ENCODE measurements at regions not wholly inside any gene's neighbourhood (a gene's known extent, or its start where the extent isn't known, plus 50 kb on each side); places are given as distances from the start of the nearest gene placed in this dataset.

GRCh38 chr13:109416001-109416400, 370.4 kb downstream of the IRS2 start:
- ATAC-seq (ENCODE audit: low read depth) (no peak), DNase-seq (no peak)
- TF ChIP-seq FOS (IDR thresholded peaks at IDR 0.05; ENCODE audit: low read depth, low read length): no peak
- TF ChIP-seq RFX5 (IDR thresholded peaks at IDR 0.05; ENCODE audit: low read depth, low read length): no peak
- no peak for TF ChIP-seq MXI1 (IDR thresholded peaks at IDR 0.05; ENCODE audit: borderline replicate concordance, low read depth, low read length)
- TF ChIP-seq, protein P1, sequence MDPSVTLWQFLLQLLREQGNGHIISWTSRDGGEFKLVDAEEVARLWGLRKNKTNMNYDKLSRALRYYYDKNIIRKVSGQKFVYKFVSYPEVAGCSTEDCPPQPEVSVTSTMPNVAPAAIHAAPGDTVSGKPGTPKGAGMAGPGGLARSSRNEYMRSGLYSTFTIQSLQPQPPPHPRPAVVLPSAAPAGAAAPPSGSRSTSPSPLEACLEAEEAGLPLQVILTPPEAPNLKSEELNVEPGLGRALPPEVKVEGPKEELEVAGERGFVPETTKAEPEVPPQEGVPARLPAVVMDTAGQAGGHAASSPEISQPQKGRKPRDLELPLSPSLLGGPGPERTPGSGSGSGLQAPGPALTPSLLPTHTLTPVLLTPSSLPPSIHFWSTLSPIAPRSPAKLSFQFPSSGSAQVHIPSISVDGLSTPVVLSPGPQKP (IDR thresholded peaks at IDR 0.05; ENCODE audit: borderline replicate concordance, low read depth, low read length): no peak
- TF ChIP-seq RCOR1 (IDR thresholded peaks at IDR 0.05; ENCODE audit: insufficient replicate concordance, low read length): no peak
- TF ChIP-seq POLR2A (IDR thresholded peaks at IDR 0.05; ENCODE audit: low read depth, low read length): no peak
- no peak for TF ChIP-seq USF2 (IDR thresholded peaks at IDR 0.05; ENCODE audit: low read depth, low read length)
- no peak for TF ChIP-seq RAD21 (IDR thresholded peaks at IDR 0.05; ENCODE audit: low read length)
- no peak for TF ChIP-seq CHD1 (IDR thresholded peaks at IDR 0.05; ENCODE audit: low read depth, low read length)
- no peak for TF ChIP-seq NFE2L2 (IDR thresholded peaks at IDR 0.05; ENCODE audit: low read depth, low read length)
- TF ChIP-seq CEBPB (IDR thresholded peaks at IDR 0.05; ENCODE audit: low read depth, low read length): no peak
- no peak for TF ChIP-seq MAFK (IDR thresholded peaks at IDR 0.05; ENCODE audit: low read depth, low read length)
- no peak for TF ChIP-seq BHLHE40 (IDR thresholded peaks at IDR 0.05; ENCODE audit: low read depth, low read length)
- TF ChIP-seq MAZ (IDR thresholded peaks at IDR 0.05; ENCODE audit: borderline replicate concordance, low read depth, low read length): no peak
- no peak for TF ChIP-seq CTCF (conservative IDR thresholded peaks at IDR 0.05; ENCODE audit: low read depth, low read length)
- Histone ChIP-seq H4K20me1 (ENCODE audit: insufficient read depth, low read length) (no peaks in the 10 kb centered on the region), H3K56ac (ENCODE audit: extremely low read depth, insufficient read depth, low read length) (no peak overlapping the region), H3K4me2 (ENCODE audit: low read depth, low read length) (no peak overlapping the region), H2AFZ (replicated peaks; ENCODE audit: low read length, poor library complexity) (no peak overlapping the region), H2AK9ac (replicated peaks; ENCODE audit: low read depth, low read length, poor library complexity) (no peak overlapping the region), H2BK120ac (ENCODE audit: low read depth, low read length) (no peak overlapping the region), H2BK5ac (ENCODE audit: low read depth, low read length, poor library complexity, severe bottlenecking) (no peak overlapping the region), H3K27me3 (ENCODE audit: control insufficient read depth, insufficient read depth, low read length) (peaks cover 2% of the 10 kb centered on the region; the same call in 1 of the 2 replicates), H3K9me3 (ENCODE audit: control insufficient read depth, insufficient read depth, low read length) (0 out of 2 replicates have a peak, but pooled peaks cover 2% of the 10 kb centered on the region), H3K27ac (ENCODE audit: insufficient read depth, low read length) (no peak overlapping the region), H3K79me1 (ENCODE audit: low read depth in 1 of 2, low read length in 2 of 2) (no peaks in the 10 kb centered on the region), H2BK20ac (ENCODE audit: low read depth, low read length) (no peak overlapping the region), H3K4me1 (ENCODE audit: control insufficient read depth, insufficient read depth, low read length) (peaks cover 2% of the 10 kb centered on the region), H3K14ac (replicated peaks; ENCODE audit: low read depth, low read length) (no peak overlapping the region), H4K8ac (ENCODE audit: low read depth in 2 of 2, low read length in 2 of 2) (no peak overlapping the region), H3K36me3 (ENCODE audit: control insufficient read depth, insufficient read depth, low read length) (no peaks in the 10 kb centered on the region), H4K91ac (ENCODE audit: insufficient read depth, low read depth, low read length) (no peak overlapping the region), H3K9me1 (ENCODE audit: insufficient read depth, low read length) (0 out of 2 replicates have a peak, but pooled peaks cover 3% of the 10 kb centered on the region), H3K18ac (ENCODE audit: low read depth, low read length) (no peak overlapping the region), H2BK15ac (ENCODE audit: low read depth, low read length) (no peak overlapping the region), H3K4me3 (ENCODE audit: insufficient read depth, low read depth, low read length) (no peak overlapping the region), H4K5ac (ENCODE audit: low read depth, low read length) (no peak overlapping the region), H2AK5ac (ENCODE audit: low read depth, low read length) (no peak overlapping the region), H3K4ac (ENCODE audit: low read depth, low read length) (no peak overlapping the region), H3K23ac (ENCODE audit: low read depth, low read length) (no peak overlapping the region), H3K9ac (ENCODE audit: low read depth, low read length) (no peak overlapping the region)
- ChIA-PET CTCF (no interaction called here), POLR2A (ENCODE audit: unreplicated experiment) (no interaction called here)
- dilution Hi-C loops (cut with HindIII; ENCODE audit: low sequenced_read_pairs, unreplicated experiment): no loop called here
- intact Hi-C loops (cut with micrococcal nuclease): no loop called here
- WGBS, 2 experiments (ENCODE audit: extremely low coverage in 2 of 2, insufficient read length in 1 of 2): 70% methylated on average over 5 of the region's 12 CpGs; no CpG with 5 or more reads in 1 of the 2 experiments
- in situ Hi-C loops (cut with MboI; ENCODE audit: low sequenced_read_pairs): no loop called here
- no TSS peak for BruUV-seq (replicated peaks)

All from IMR-90 (cell line).